Testis (tissue), 2 donors: ENCODE measurements at regions not wholly inside any gene's neighbourhood (a gene's known extent, or its start where the extent isn't known, plus 50 kb on each side); places are given as distances from the start of the nearest gene placed in this dataset.

Experiments
- CTCF ChIP-seq, 3 experiments: fragments of 450-650 bp in 2 of 3; fragments of 200-600 bp in 1 of 3; sonication (generic) in 1 of 3; IDR thresholded peaks; one replicate each; pipeline ENCODE4 v1.5.1; 2016 to 2019; ENCODE audit warnings: antibody characterized with exemption in 3 of 3, mild to moderate bottlenecking in 2 of 3, moderate library complexity in 1 of 3
- POLR2A ChIP-seq: fragments of 450-650 bp; IDR thresholded peaks from one replicate; pipeline ENCODE4 v1.6.1; 2017; ENCODE audit warnings: antibody characterized with exemption, mild to moderate bottlenecking, moderate library complexity

DNA sequence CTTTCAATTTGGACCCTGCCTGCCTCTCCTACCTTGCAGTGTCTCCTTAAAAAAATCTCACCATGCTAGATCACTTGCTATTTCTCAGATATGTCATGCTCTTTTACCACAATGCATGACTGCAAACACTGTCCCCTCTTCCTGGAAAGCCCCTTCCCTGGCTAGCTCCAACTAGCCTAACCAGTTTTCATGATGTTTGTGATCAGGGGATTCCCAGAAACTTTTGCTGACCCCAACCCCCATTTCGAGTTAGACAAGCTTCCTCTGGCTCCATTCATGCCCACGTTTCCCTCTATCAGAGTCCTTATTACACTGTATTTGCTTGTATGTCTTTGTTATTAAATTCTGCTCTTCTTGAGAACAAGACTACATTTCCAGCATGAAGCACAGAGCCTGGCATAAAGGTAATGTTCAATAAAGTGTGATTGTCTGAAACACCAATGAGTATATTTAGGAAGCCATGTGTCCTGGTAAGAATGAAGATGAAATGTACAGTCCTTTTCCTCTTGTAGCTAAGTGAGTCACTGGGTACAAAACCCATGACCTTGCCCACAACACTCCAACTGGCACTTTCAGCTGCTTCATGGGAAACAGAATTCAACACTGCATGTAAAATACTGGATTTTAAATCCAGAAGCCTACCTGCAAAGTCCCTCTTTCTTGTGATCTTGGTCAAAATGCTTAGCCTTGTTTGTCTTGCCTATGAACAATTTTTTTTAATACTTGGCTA is 62.0 kb upstream of the ATL2 start:
- no peak for TF ChIP-seq CTCF (IDR thresholded peaks at IDR 0.05)
- TF ChIP-seq POLR2A: no peak
